HG03521 (cell line): ENCODE measurements at regions not wholly inside any gene's neighbourhood (a gene's known extent, or its start where the extent isn't known, plus 50 kb on each side); places are given as distances from the start of the nearest gene placed in this dataset.

Experiments
- ATAC-seq: cut with Tn5 transposase; IDR thresholded peaks from one replicate; pipeline ENCODE4 v1.9.1; 2021; ENCODE audit warnings: mild to moderate bottlenecking, moderate library complexity; ENCODE audit not compliant: unreplicated experiment

DNA sequence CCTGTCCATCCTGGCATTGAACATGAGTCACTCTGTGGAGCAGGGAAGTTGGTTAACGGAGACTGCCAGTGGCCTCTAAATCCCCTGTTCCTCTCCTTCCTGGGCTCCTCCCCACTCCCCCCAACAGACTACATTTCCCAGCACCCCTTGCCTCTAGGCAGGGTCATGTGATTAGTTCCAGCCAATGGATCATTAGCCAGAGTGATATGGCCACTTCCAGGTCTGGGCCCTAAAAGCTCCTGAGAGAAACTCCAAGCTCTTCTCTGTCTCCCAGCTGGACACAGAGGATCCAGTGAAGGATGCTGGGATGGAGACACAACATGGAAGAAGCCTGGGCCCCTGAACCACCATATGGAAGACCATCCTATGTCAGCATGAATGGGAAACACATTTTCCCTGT, 54.4 kb upstream of the RFLNA start:
- no peak for ATAC-seq

DNA sequence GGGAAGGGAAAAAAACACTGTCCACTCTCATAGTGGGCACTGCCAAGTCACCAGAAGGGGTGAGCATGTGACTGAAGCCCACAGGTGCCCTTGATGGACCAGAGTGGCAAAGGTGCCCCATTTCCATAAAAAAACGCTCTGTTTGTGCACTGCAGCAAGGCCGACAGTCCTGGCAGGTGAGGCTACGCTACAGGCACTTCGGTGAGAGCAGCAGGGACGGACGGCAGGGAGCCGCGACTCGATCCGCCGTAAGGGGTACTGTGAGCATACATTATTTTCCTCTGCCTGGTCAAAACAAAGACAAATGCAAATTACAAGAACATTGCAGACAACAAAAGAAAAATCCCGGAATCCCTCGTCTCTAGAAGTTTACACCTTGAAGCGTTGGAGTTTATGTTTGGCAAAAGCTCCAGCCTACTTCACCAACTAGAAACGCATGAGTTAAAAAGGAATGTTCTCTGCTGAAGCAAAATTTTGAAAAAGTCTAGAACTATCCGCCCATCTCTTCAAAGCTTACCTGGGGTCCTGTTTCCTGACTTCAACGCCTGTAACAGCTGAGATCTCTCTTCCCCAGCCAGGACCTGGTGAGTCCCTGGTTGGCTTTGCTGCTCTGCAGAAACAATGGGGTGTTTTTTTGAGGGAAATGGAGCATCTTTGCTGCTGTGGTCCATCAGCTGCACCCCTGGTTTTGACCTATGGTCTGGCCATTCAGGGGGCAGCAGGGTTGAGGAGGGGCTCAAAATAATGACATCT, 52.9 kb upstream of the RFLNA start:
- ATAC-seq: no peak

DNA sequence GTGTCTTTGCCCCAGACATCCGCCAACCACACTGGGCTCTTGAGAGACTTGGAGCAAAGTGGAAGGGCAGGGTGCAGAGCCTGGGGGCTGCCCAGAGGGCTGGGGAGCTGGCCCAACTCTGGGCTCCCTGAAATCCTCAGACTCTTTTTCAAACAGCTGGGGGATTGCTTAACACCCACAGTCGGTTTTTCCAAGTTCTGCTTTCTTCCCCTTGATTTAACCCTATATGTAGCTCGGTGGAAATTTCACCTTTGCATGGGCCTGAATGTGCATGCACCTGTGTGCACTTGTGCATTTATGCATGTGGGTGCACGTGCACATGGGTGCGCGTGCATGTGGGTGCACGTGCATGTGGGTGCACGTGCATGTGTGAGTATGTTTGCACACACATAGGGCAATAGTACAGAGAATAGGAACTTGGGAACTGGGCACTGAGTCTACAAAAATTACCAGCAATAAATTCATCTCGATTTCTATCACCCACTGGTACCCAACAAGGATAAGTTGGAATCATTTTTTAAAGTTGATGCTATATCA, 52.3 kb upstream of the RFLNA start:
- ATAC-seq: no peak

DNA sequence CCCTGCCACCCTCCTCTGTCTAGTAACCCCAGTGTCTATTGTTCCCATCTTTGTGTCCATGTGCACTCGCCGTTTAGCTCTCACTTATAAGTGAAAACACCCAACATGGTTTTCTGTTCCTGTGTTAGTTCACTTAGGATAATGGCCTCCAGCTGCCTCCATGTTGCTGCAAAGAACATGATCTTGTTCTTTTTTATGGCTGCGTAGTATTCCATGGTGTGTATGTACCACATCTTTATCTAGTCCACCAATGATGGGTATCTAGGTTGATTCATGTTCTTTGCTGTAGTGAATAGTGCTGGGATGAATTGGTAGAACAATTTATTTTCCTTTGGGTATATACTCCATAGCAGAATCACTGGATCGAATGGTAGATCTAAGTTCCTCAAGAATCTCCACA, 51.0 kb upstream of the RFLNA start:
- ATAC-seq: no peak
